Activated T-cell treated with anti-CD3 and anti-CD28 coated beads, Interleukin-2, amount 50 U/mL, for 4 hours (primary cell): ENCODE measurements at regions not wholly inside any gene's neighbourhood (a gene's known extent, or its start where the extent isn't known, plus 50 kb on each side); places are given as distances from the start of the nearest gene placed in this dataset.

ENCODE experiments used
- ATAC-seq, 2 donors: fragments of 200-7000 bp; cut with Tn5 transposase; one replicate each; pipeline ENCODE4 v1.10.0; 2021
- DNase-seq: peaks from one replicate; pipeline ENCODE4 v3.0.0-alpha.2; 2020
- H3K27me3 Mint-ChIP-seq: one replicate; pipeline ENCODE4 v1.8.0; 2021; ENCODE audit warnings: low read depth, mixed read lengths
- H3K36me3 Mint-ChIP-seq: one replicate; pipeline ENCODE4 v1.8.0; 2022; ENCODE audit warnings: mixed read lengths; ENCODE audit not compliant: insufficient read depth
- H3K4me1 Mint-ChIP-seq: one replicate; pipeline ENCODE4 v1.8.0; 2021; ENCODE audit warnings: low read depth, mixed read lengths
- H3K4me3 Mint-ChIP-seq: one replicate; pipeline ENCODE4 v1.8.0; 2021; ENCODE audit warnings: mild to moderate bottlenecking, moderate library complexity, mixed read lengths
- H3K9me3 Mint-ChIP-seq: one replicate; pipeline ENCODE4 v1.8.0; 2021; ENCODE audit warnings: mixed read lengths

GRCh38 chrX:124887572-124887971 is 432.1 kb upstream of the TEX13C start:
- DNase-seq (no peak), ATAC-seq (no peak)
- Mint-ChIP-seq H3K36me3 (no peaks in the 10 kb centered on the region), H3K27me3 (peaks cover 2% of the 10 kb centered on the region), H3K4me3 (no peak overlapping the region), H3K4me1 (no peaks in the 10 kb centered on the region), H3K9me3 (no peaks in the 10 kb centered on the region)

- no peaks in the 10 kb centered on the region for H3K4me1 Mint-ChIP-seq
- no peak for ATAC-seq
Measured at GRCh38 chrX:124895947-124896346, 423.7 kb upstream of the TEX13C start.

GRCh38 chrX:124902953-124903352 is 416.7 kb upstream of the TEX13C start:
- Mint-ChIP-seq H3K4me1 (no peaks in the 10 kb centered on the region), H3K4me3 (no peak overlapping the region), H3K36me3 (no peaks in the 10 kb centered on the region), H3K9me3 (no peaks in the 10 kb centered on the region), H3K27me3 (peaks cover 1% of the 10 kb centered on the region)
- ATAC-seq, result no peak
- DNase-seq, result no peak

More at GRCh38 chrX:124895947-124896346, 423.7 kb upstream of the TEX13C start:
- DNase-seq, result no peak
- H3K4me3 Mint-ChIP-seq, result no peak overlapping the region
- no peaks in the 10 kb centered on the region for H3K9me3 Mint-ChIP-seq
- peaks cover 5% of the 10 kb centered on the region for H3K27me3 Mint-ChIP-seq
- no peaks in the 10 kb centered on the region for H3K36me3 Mint-ChIP-seq

- no peaks in the 10 kb centered on the region for H3K27me3 Mint-ChIP-seq
- ATAC-seq, result no peak
- H3K9me3 Mint-ChIP-seq, result no peaks in the 10 kb centered on the region
- H3K36me3 Mint-ChIP-seq, result no peaks in the 10 kb centered on the region
- H3K4me3 Mint-ChIP-seq, result no peak overlapping the region
- H3K4me1 Mint-ChIP-seq, result no peaks in the 10 kb centered on the region
- no peak for DNase-seq
Measured at GRCh38 chrX:124910611-124911010, 409.1 kb upstream of the TEX13C start.

- H3K4me3 Mint-ChIP-seq, result no peak overlapping the region
- H3K36me3 Mint-ChIP-seq, result no peaks in the 10 kb centered on the region
- DNase-seq, result no peak
- no peaks in the 10 kb centered on the region for H3K27me3 Mint-ChIP-seq
- no peaks in the 10 kb centered on the region for H3K4me1 Mint-ChIP-seq
- H3K9me3 Mint-ChIP-seq, result no peaks in the 10 kb centered on the region
- ATAC-seq, result no peak
Measured at GRCh38 chrX:124917011-124917410, 402.7 kb upstream of the TEX13C start.

- H3K27me3 Mint-ChIP-seq, result no peaks in the 10 kb centered on the region
- ATAC-seq (no peak), DNase-seq (no peak)
- no peaks in the 10 kb centered on the region for H3K4me1 Mint-ChIP-seq
- H3K36me3 Mint-ChIP-seq, result no peaks in the 10 kb centered on the region
- no peak overlapping the region for H3K4me3 Mint-ChIP-seq
- no peaks in the 10 kb centered on the region for H3K9me3 Mint-ChIP-seq
Measured at GRCh38 chrX:124925681-124926080, 394.0 kb upstream of the TEX13C start.

- DNase-seq (no peak), ATAC-seq (no peak)
- peaks cover 3% of the 10 kb centered on the region for H3K27me3 Mint-ChIP-seq
- H3K9me3 Mint-ChIP-seq, result no peaks in the 10 kb centered on the region
- no peaks in the 10 kb centered on the region for H3K36me3 Mint-ChIP-seq
- H3K4me1 Mint-ChIP-seq, result no peaks in the 10 kb centered on the region
- H3K4me3 Mint-ChIP-seq, result no peak overlapping the region
Measured at GRCh38 chrX:124931241-124931640, 388.4 kb upstream of the TEX13C start.

- peaks cover 3% of the 10 kb centered on the region for H3K27me3 Mint-ChIP-seq
- no peak for DNase-seq
- H3K4me3 Mint-ChIP-seq, result no peak overlapping the region
- no peaks in the 10 kb centered on the region for H3K4me1 Mint-ChIP-seq
- no peaks in the 10 kb centered on the region for H3K9me3 Mint-ChIP-seq
- no peak for ATAC-seq
- no peaks in the 10 kb centered on the region for H3K36me3 Mint-ChIP-seq
Measured at GRCh38 chrX:124931958-124932357, 387.7 kb upstream of the TEX13C start.

GRCh38 chrX:124938715-124939114 is 381.0 kb upstream of the TEX13C start:
- Mint-ChIP-seq H3K4me1 (no peaks in the 10 kb centered on the region), H3K36me3 (no peaks in the 10 kb centered on the region), H3K27me3 (peaks cover 6% of the 10 kb centered on the region), H3K4me3 (no peak overlapping the region), H3K9me3 (no peaks in the 10 kb centered on the region)
- no peak for ATAC-seq
- DNase-seq, result no peak

GRCh38 chrX:124940531-124940930 is 379.1 kb upstream of the TEX13C start:
- Mint-ChIP-seq H3K4me1 (no peaks in the 10 kb centered on the region), H3K4me3 (no peak overlapping the region), H3K9me3 (no peaks in the 10 kb centered on the region), H3K27me3 (peaks cover 6% of the 10 kb centered on the region), H3K36me3 (no peaks in the 10 kb centered on the region)
- ATAC-seq, result no peak
- no peak for DNase-seq

GRCh38 chrX:124954402-124954801 is 365.3 kb upstream of the TEX13C start:
- Mint-ChIP-seq H3K4me1 (no peaks in the 10 kb centered on the region), H3K36me3 (no peaks in the 10 kb centered on the region), H3K27me3 (peaks cover 5% of the 10 kb centered on the region), H3K9me3 (no peaks in the 10 kb centered on the region), H3K4me3 (no peak overlapping the region)
- ATAC-seq (no peak), DNase-seq (no peak)

GRCh38 chrX:124960454-124960853 is 359.2 kb upstream of the TEX13C start:
- DNase-seq (no peak), ATAC-seq (no peak)
- Mint-ChIP-seq H3K4me3 (no peak overlapping the region), H3K4me1 (no peaks in the 10 kb centered on the region), H3K36me3 (no peaks in the 10 kb centered on the region), H3K27me3 (peaks cover 7% of the 10 kb centered on the region), H3K9me3 (no peaks in the 10 kb centered on the region)

GRCh38 chrX:124963717-124964116 is 356.0 kb upstream of the TEX13C start, which contains the start of gene TENM1:
TENM1 (minus strand) TSS chrX:124963817.
- Mint-ChIP-seq H3K36me3 (no peaks in the 10 kb centered on the region), H3K27me3 (peaks cover 2% of the 10 kb centered on the region), H3K4me1 (no peaks in the 10 kb centered on the region), H3K4me3 (no peak within 1 kb of the TSS), H3K9me3 (no peaks in the 10 kb centered on the region)
- ATAC-seq (no peak), DNase-seq (no peak)

GRCh38 chrX:124975456-124975855 is 344.2 kb upstream of the TEX13C start:
- Mint-ChIP-seq H3K9me3 (no peaks in the 10 kb centered on the region), H3K27me3 (no peaks in the 10 kb centered on the region), H3K4me3 (no peak overlapping the region), H3K4me1 (no peaks in the 10 kb centered on the region), H3K36me3 (no peaks in the 10 kb centered on the region)
- ATAC-seq, result no peak
- no peak for DNase-seq

- H3K4me1 Mint-ChIP-seq, result no peaks in the 10 kb centered on the region
- no peaks in the 10 kb centered on the region for H3K9me3 Mint-ChIP-seq
- H3K4me3 Mint-ChIP-seq, result no peak overlapping the region
- DNase-seq, result no peak
- ATAC-seq, result no peak
- H3K36me3 Mint-ChIP-seq, result no peaks in the 10 kb centered on the region
- no peaks in the 10 kb centered on the region for H3K27me3 Mint-ChIP-seq
Measured at GRCh38 chrX:124981420-124981819, 338.3 kb upstream of the TEX13C start.
